IMR-90 (cell line): ENCODE measurements at regions not wholly inside any gene's neighbourhood (a gene's known extent, or its start where the extent isn't known, plus 50 kb on each side); places are given as distances from the start of the nearest gene placed in this dataset.

Experiments
- ATAC-seq: fragments of 200-7000 bp; cut with Tn5 transposase; 2 replicates; pipeline ENCODE4 v1.9.1; 2020; ENCODE audit warnings: low read depth, mild to moderate bottlenecking, moderate library complexity
- BruUV-seq: library from RNA; stranded (reverse); fragments of 400-500 nt; replicated peaks from 2 replicates; lab custom pipeline; 2021; lab: Mats Ljungman, UMichigan
- CTCF ChIA-PET: fragments of 300-600 bp; formaldehyde crosslinking; extraction: SDS; loops from one replicate; lab custom pipeline; 2021; ENCODE audit warnings: antibody characterized with exemption; lab: Yijun Ruan, JAX
- POLR2A ChIA-PET: fragments of 300-600 bp; sonication (Branson Sonifier 250); formaldehyde crosslinking; loops from one replicate; lab custom pipeline; 2022; ENCODE audit warnings: antibody characterized with exemption; ENCODE audit not compliant: unreplicated experiment; lab: Charles Lee
- DNase-seq: peaks from one replicate; pipeline ENCODE4 v3.0.0; 2013
- H2AFZ ChIP-seq: replicated peaks from 2 replicates; pipeline ENCODE3; 2013; ENCODE audit warnings: low read length, mild to moderate bottlenecking; ENCODE audit not compliant: poor library complexity
- H2AK5ac ChIP-seq: 2 replicates; pipeline ENCODE4 v1.6.1; 2013; ENCODE audit warnings: low read depth, low read length, inconsistent platforms
- H2AK9ac ChIP-seq: replicated peaks from 2 replicates; pipeline ENCODE3; 2013; ENCODE audit warnings: mild to moderate bottlenecking, low read depth, low read length, moderate library complexity; ENCODE audit not compliant: poor library complexity
- H2BK120ac ChIP-seq: 2 replicates; pipeline ENCODE4 v1.6.1; 2013; ENCODE audit warnings: low read depth, low read length, inconsistent platforms
- H2BK15ac ChIP-seq: 3 replicates; pipeline ENCODE4 v1.6.1; 2013; ENCODE audit warnings: low read depth, low read length, inconsistent platforms
- H2BK20ac ChIP-seq: 2 replicates; pipeline ENCODE4 v1.6.1; 2013; ENCODE audit warnings: low read depth, mild to moderate bottlenecking, inconsistent platforms, low read length, moderate library complexity
- H2BK5ac ChIP-seq: 2 replicates; pipeline ENCODE4 v1.6.1; 2013; ENCODE audit warnings: mild to moderate bottlenecking, low read depth, low read length, inconsistent platforms; ENCODE audit not compliant: poor library complexity, severe bottlenecking
- H3K14ac ChIP-seq: replicated peaks from 2 replicates; pipeline ENCODE4 v1.6.1; 2013; ENCODE audit warnings: low read depth, low read length, inconsistent platforms
- H3K18ac ChIP-seq: 2 replicates; pipeline ENCODE4 v1.6.1; 2013; ENCODE audit warnings: low read depth, low read length, control low read depth
- H3K23ac ChIP-seq: 2 replicates; pipeline ENCODE4 v1.6.1; 2013; ENCODE audit warnings: low read depth, low read length, inconsistent platforms
- H3K27ac ChIP-seq: 2 replicates; pipeline ENCODE4 v1.5.1; 2013; ENCODE audit warnings: mild to moderate bottlenecking, control low read depth, low read length; ENCODE audit not compliant: insufficient read depth
- H3K27me3 ChIP-seq: 2 replicates; pipeline ENCODE4 v1.6.1; 2013; ENCODE audit warnings: low read length; ENCODE audit not compliant: control insufficient read depth, insufficient read depth
- H3K36me3 ChIP-seq: 2 replicates; pipeline ENCODE4 v1.6.1; 2013; ENCODE audit warnings: low read length, mixed read lengths; ENCODE audit not compliant: control insufficient read depth, insufficient read depth
- H3K4ac ChIP-seq: 2 replicates; pipeline ENCODE4 v1.6.1; 2013; ENCODE audit warnings: low read depth, low read length, inconsistent platforms
- H3K4me1 ChIP-seq: 2 replicates; pipeline ENCODE4 v1.6.1; 2013; ENCODE audit warnings: low read length, mixed read lengths; ENCODE audit not compliant: control insufficient read depth, insufficient read depth
- H3K4me2 ChIP-seq: 2 replicates; pipeline ENCODE4 v1.6.1; 2013; ENCODE audit warnings: low read depth, mild to moderate bottlenecking, control low read depth, low read length, moderate library complexity
- H3K4me3 ChIP-seq: 2 replicates; pipeline ENCODE4 v1.5.1; 2013; ENCODE audit warnings: low read depth, mild to moderate bottlenecking, control low read depth, low read length, moderate library complexity; ENCODE audit not compliant: insufficient read depth
- H3K56ac ChIP-seq: 2 replicates; pipeline ENCODE4 v1.6.1; 2013; ENCODE audit warnings: low read length, inconsistent platforms; ENCODE audit not compliant: insufficient read depth; ENCODE audit errors: extremely low read depth
- H3K79me1 ChIP-seq, 2 experiments: 2 replicates each; pipeline ENCODE4 v1.6.1; 2013; ENCODE audit warnings: low read length in 2 of 2, inconsistent platforms in 1 of 2, low read depth in 1 of 2
- H3K9ac ChIP-seq: 2 replicates; pipeline ENCODE4 v1.6.1; 2013; ENCODE audit warnings: low read depth, low read length, control low read depth
- H3K9me1 ChIP-seq: 2 replicates; pipeline ENCODE4 v1.6.1; 2013; ENCODE audit warnings: low read length, inconsistent platforms; ENCODE audit not compliant: insufficient read depth
- H3K9me3 ChIP-seq: 2 replicates; pipeline ENCODE4 v1.6.1; 2013; ENCODE audit warnings: low read length; ENCODE audit not compliant: control insufficient read depth, insufficient read depth
- H4K20me1 ChIP-seq: 2 replicates; pipeline ENCODE4 v1.6.1; 2013; ENCODE audit warnings: low read length, inconsistent platforms; ENCODE audit not compliant: insufficient read depth
- H4K5ac ChIP-seq: 2 replicates; pipeline ENCODE4 v1.6.1; 2013; ENCODE audit warnings: mild to moderate bottlenecking, low read depth, low read length, control low read depth
- H4K8ac ChIP-seq, 2 experiments: 2 replicates each; pipeline ENCODE4 v1.6.1; 2013; ENCODE audit warnings: low read depth in 2 of 2, low read length in 2 of 2, control low read depth in 1 of 2, inconsistent platforms in 1 of 2
- H4K91ac ChIP-seq: 2 replicates; pipeline ENCODE4 v1.6.1; 2013; ENCODE audit warnings: low read depth, low read length, inconsistent platforms; ENCODE audit not compliant: insufficient read depth
- CEBPB ChIP-seq: IDR thresholded peaks from 2 replicates; pipeline ENCODE4 v1.6.1; 2012; ENCODE audit warnings: low read depth, low read length, improper control_type of control experiment
- CHD1 ChIP-seq: IDR thresholded peaks from 2 replicates; pipeline ENCODE4 v1.6.1; 2012; ENCODE audit warnings: low read depth, low read length, improper control_type of control experiment
- CTCF ChIP-seq: conservative IDR thresholded peaks from 2 replicates; pipeline ENCODE4 v1.5.1; 2012; ENCODE audit warnings: mild to moderate bottlenecking, low read depth, low read length, improper control_type of control experiment
- MXI1 ChIP-seq: IDR thresholded peaks from 2 replicates; pipeline ENCODE4 v1.6.1; 2012; ENCODE audit warnings: low read depth, mild to moderate bottlenecking, low read length, moderate library complexity, borderline replicate concordance
- NFE2L2 ChIP-seq: fragments of 150-350 bp; IDR thresholded peaks from 2 replicates; pipeline ENCODE4 v1.6.1; 2016; ENCODE audit warnings: low read depth, mild to moderate bottlenecking, low read length
- POLR2A ChIP-seq: IDR thresholded peaks from 2 replicates; pipeline ENCODE4 v1.6.1; 2012; ENCODE audit warnings: mild to moderate bottlenecking, low read depth, low read length
- RAD21 ChIP-seq: IDR thresholded peaks from 2 replicates; pipeline ENCODE4 v1.6.1; 2012; ENCODE audit warnings: low read length, improper control_type of control experiment
- RCOR1 ChIP-seq: IDR thresholded peaks from 2 replicates; pipeline ENCODE4 v1.6.1; 2012; ENCODE audit warnings: mild to moderate bottlenecking, low read length, improper control_type of control experiment; ENCODE audit not compliant: insufficient replicate concordance
- RFX5 ChIP-seq: IDR thresholded peaks from 2 replicates; pipeline ENCODE4 v1.8.0; 2012; ENCODE audit warnings: low read depth, mild to moderate bottlenecking, low read length, moderate library complexity
- USF2 ChIP-seq: fragments of 150-350 bp; IDR thresholded peaks from 2 replicates; pipeline ENCODE4 v1.6.1; 2017; ENCODE audit warnings: mild to moderate bottlenecking, antibody characterized with exemption, low read length, low read depth
- WGBS, 2 experiments: methylation state at CpG; one replicate each; pipeline versions ENCODE4 v1.1.5 to v1.1.7; 2013; ENCODE audit warnings: missing lambda C conversion rate in 2 of 2; ENCODE audit not compliant: insufficient read length in 1 of 2; ENCODE audit errors: extremely low coverage in 2 of 2; 5-methylcytosine and 5-hydroxymethylcytosine counted together
- dilution Hi-C: fragments of 300-500 bp; cut with HindIII; formaldehyde crosslinking; loops from one replicate; pipeline ENCODE4 v1.14.3; 2018; ENCODE audit warnings: low sequenced_read_pairs; ENCODE audit not compliant: unreplicated experiment
- in situ Hi-C: fragments of 300-500 bp; cut with MboI; formaldehyde crosslinking; loops from 3 replicates; pipeline ENCODE4 v1.14.3; 2019; ENCODE audit warnings: low sequenced_read_pairs, inconsistent platforms, mixed read lengths
- intact Hi-C: fragments of 100-400 bp; cut with micrococcal nuclease; formaldehyde crosslinking; loops from 2 replicates; pipeline ENCODE4 v1.10.0; 2022

GRCh38 chr11:116061322-116061721, 557.1 kb upstream of the CADM1 start:
- no peak overlapping the region for H3K23ac ChIP-seq
- H3K27me3 ChIP-seq: no peaks in the 10 kb centered on the region; the same call in 1 of the 2 replicates
- in situ Hi-C loops: no loop called here
- POLR2A ChIA-PET: no interaction called here
- peaks cover 2% of the 10 kb centered on the region; the same call in 1 of the 2 replicates for H3K9me3 ChIP-seq
- no peak for DNase-seq
- ATAC-seq: no peak
- H2AK9ac ChIP-seq: no peak overlapping the region
- no peak overlapping the region for H3K56ac ChIP-seq
- no peak overlapping the region for H2BK20ac ChIP-seq
- H4K8ac ChIP-seq: no peak overlapping the region
- no peak overlapping the region for H3K9ac ChIP-seq
- WGBS, 2 experiments: 100% methylated on average over 1 of the region's 4 CpGs; no CpG with 5 or more reads in 1 of the 2 experiments
- no peak overlapping the region for H3K4me2 ChIP-seq
- dilution Hi-C loops: no loop called here
- no TSS peak for BruUV-seq
- no peak overlapping the region for H3K4me3 ChIP-seq
- no peaks in the 10 kb centered on the region for H3K4me1 ChIP-seq
- TF ChIP-seq CHD1 (no peak), RAD21 (no peak), USF2 (no peak), CEBPB (no peak), MXI1 (no peak), NFE2L2 (no peak), RFX5 (no peak), RCOR1 (no peak), CTCF (no peak), POLR2A (no peak)
- no peaks in the 10 kb centered on the region for H3K79me1 ChIP-seq
- no peak overlapping the region for H3K14ac ChIP-seq
- H4K91ac ChIP-seq: no peak overlapping the region
- H2AFZ ChIP-seq: no peak overlapping the region
- no peak overlapping the region for H2BK120ac ChIP-seq
- no peak overlapping the region for H3K27ac ChIP-seq
- H3K18ac ChIP-seq: no peak overlapping the region
- H3K4ac ChIP-seq: no peak overlapping the region
- CTCF ChIA-PET: no interaction called here
- no peak overlapping the region for H2AK5ac ChIP-seq
- H3K9me1 ChIP-seq: no peaks in the 10 kb centered on the region
- no peak overlapping the region for H2BK15ac ChIP-seq
- no peak overlapping the region for H4K5ac ChIP-seq
- no peaks in the 10 kb centered on the region for H4K20me1 ChIP-seq
- H2BK5ac ChIP-seq: no peak overlapping the region
- no peaks in the 10 kb centered on the region for H3K36me3 ChIP-seq
- intact Hi-C loops: no loop called here
